GM19193 (cell line): ENCODE measurements at regions not wholly inside any gene's neighbourhood (a gene's known extent, or its start where the extent isn't known, plus 50 kb on each side); places are given as distances from the start of the nearest gene placed in this dataset.

Experiments
- POLR2A ChIP-seq: IDR thresholded peaks from 4 replicates; pipeline ENCODE4 v1.6.1; 2011; ENCODE audit not compliant: insufficient read depth, insufficient read length; ENCODE audit errors: extremely low read depth

- no peak for TF ChIP-seq POLR2A
Observed at GRCh38 chr14:22203036-22203435, 386.0 kb downstream of the DAD1 start.

GRCh38 chr14:22202313-22202712 lies 386.7 kb downstream of the DAD1 start:
- no peak for TF ChIP-seq POLR2A

GRCh38 chr14:22200977-22201605 lies 387.9 kb downstream of the DAD1 start:
- no peak for TF ChIP-seq POLR2A

- no peak for TF ChIP-seq POLR2A
Observed at GRCh38 chr14:22194664-22195063, 394.4 kb downstream of the DAD1 start.

- TF ChIP-seq POLR2A = no peak
Observed at GRCh38 chr14:22190411-22191191, 398.4 kb downstream of the DAD1 start.

GRCh38 chr14:22189881-22190280 lies 399.1 kb downstream of the DAD1 start:
- TF ChIP-seq POLR2A = no peak

- TF ChIP-seq POLR2A = no peak
Observed at GRCh38 chr14:22188318-22188717, 400.7 kb downstream of the DAD1 start.

GRCh38 chr14:22185789-22186188 lies 403.2 kb downstream of the DAD1 start:
- TF ChIP-seq POLR2A = no peak

GRCh38 chr14:22185191-22185590 lies 403.8 kb downstream of the DAD1 start:
- no peak for TF ChIP-seq POLR2A

- no peak for TF ChIP-seq POLR2A
Observed at GRCh38 chr14:22184830-22185168, 404.2 kb downstream of the DAD1 start.

GRCh38 chr14:22184157-22184829 lies 404.7 kb downstream of the DAD1 start:
- no peak for TF ChIP-seq POLR2A

- TF ChIP-seq POLR2A = no peak
Observed at GRCh38 chr14:22180045-22180444, 409.0 kb downstream of the DAD1 start.

- no peak for TF ChIP-seq POLR2A
Observed at GRCh38 chr14:22179190-22179589, 409.8 kb downstream of the DAD1 start.

GRCh38 chr14:22178333-22178839 lies 410.6 kb downstream of the DAD1 start:
- TF ChIP-seq POLR2A = no peak

GRCh38 chr14:22177870-22178269 lies 411.2 kb downstream of the DAD1 start:
- TF ChIP-seq POLR2A = no peak

GRCh38 chr14:22176957-22177356 lies 412.1 kb downstream of the DAD1 start:
- TF ChIP-seq POLR2A = no peak
